K562 (cell line): ENCODE measurements at regions not wholly inside any gene's neighbourhood (a gene's known extent, or its start where the extent isn't known, plus 50 kb on each side); places are given as distances from the start of the nearest gene placed in this dataset.

Source experiments
- XRCC4 ChIP-seq: IDR thresholded peaks from one replicate; pipeline ENCODE4 v1.6.1; 2011; ENCODE audit not compliant: insufficient read depth, insufficient read length; ENCODE audit errors: extremely low read depth
- ZNF263 ChIP-seq: sonication (generic); formaldehyde crosslinking; IDR thresholded peaks from 2 replicates; pipeline ENCODE4 v1.8.0; 2022; ENCODE audit warnings: mild to moderate bottlenecking, missing genetic modification reagents, borderline replicate concordance

DNA sequence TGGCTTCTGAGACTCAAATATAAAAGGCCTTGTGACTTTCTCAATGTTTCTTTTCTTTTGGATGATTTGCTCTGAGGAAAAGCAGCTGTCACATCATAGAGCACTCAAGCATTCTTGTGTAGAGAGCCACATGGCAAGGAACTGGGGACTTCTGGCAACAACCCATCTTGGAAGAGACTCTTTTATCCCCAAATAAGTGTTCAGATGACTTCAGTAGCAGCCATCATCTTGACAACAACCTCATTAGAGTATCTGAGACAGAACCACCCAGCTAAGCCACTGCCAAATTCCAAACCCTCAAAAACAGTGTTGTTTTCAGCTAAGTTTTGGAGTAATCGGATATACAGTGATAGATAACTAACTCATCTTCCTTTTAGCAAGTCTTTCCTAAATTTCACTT is 1431.7 kb upstream of the IGFBP7 start:
- no peak for TF ChIP-seq XRCC4
- no peak for TF ChIP-seq ZNF263 (CRISPR knock-in tag)
